HG03571 (cell line): ENCODE measurements at regions not wholly inside any gene's neighbourhood (a gene's known extent, or its start where the extent isn't known, plus 50 kb on each side); places are given as distances from the start of the nearest gene placed in this dataset.

Experiments
- ATAC-seq: cut with Tn5 transposase; IDR thresholded peaks from one replicate; pipeline ENCODE4 v1.9.1; 2021; ENCODE audit not compliant: unreplicated experiment

DNA sequence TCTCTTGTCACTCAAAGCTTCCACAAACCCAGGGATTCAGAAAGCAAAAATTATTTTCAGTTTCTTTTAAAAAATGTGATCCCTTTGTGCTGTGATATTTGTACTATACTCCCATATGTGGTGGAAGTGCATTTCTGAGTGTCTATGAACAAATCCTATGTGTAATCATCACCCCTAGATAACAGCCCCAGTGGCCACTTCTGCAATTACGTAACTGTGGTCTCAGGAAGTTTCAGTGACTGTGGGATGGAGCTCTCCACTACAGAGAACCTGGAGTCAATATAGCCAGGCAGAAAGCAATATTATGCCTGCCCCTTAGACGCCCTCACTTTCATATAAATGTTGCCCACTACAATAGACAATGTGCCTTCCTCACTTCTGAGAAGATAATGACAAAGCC is 1101.7 kb upstream of the GHITM start:
- no peak for ATAC-seq

DNA sequence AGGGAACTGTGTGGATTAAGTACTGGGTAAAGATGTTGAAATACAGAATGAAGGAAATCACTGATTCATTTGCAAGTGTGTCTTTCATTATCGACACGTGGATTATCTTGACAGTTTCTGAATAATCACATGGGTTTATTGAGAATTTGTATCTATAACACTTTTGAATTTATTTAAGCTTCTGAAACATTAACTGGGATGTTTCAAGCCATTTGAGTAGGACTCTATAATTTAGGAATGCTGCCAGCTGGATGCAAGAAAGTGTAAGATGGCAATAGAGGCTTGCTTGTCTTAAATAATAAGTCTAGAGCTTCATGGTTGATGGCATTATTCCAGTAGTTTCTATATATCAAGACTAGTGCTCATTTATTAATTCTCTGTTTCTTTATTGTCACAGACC is 1100.7 kb upstream of the GHITM start:
- no peak for ATAC-seq

DNA sequence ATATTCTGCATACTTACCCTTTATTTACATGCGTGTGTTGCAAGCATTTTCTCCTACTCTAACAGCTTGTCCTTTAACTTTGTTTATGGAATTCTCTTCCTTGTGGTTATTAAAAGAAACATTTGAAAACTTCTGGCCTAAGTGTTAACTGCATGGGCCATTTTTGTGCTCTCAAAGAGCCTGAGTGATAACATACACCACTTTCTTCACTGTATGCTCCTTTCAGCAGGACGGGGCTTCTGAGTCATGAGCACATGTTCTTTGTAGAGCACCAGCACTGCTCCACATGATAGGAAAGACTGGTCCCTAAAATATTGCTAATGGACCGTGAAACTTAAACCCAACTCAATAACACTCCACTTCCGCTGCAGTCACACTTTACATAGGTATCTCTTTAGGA is 1093.6 kb upstream of the GHITM start:
- ATAC-seq: no peak

DNA sequence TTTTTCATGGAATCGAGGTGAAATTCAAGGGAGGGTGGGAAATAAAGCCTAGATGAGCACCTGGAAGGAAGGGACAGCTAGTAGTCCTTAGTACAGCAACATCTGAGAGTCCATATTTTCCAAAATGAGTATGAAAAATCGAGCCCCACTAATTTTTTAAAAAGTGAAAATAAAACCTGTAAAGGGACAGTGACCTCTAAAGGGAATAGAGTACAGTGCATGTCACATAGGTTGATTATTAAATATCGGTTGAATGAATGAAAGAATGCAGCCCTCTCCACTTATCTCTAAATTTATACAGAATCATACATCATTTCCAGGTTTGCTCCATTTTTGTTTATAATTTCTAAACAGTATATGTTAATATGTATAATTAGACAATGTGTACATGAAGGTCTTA is 1088.5 kb upstream of the GHITM start:
- ATAC-seq: no peak

DNA sequence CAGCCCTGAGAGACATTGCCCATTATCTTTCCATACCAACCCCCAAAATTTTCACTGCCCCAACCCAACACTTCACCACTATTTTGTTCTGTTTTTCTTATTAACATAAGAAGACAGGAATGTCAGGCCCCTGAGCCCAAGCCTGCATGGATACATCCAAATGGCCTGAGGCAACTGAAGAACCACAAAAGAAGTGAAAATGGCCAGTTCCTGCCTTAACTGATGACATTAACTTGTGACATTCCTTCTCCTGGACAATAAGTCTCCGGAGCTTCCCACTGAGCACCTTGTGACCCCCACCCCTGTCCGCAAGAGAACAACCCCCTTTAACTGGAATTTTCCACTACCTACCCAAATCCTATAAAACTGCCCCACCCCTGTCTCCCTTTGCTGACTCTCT is 1076.4 kb upstream of the GHITM start:
- ATAC-seq: no peak

DNA sequence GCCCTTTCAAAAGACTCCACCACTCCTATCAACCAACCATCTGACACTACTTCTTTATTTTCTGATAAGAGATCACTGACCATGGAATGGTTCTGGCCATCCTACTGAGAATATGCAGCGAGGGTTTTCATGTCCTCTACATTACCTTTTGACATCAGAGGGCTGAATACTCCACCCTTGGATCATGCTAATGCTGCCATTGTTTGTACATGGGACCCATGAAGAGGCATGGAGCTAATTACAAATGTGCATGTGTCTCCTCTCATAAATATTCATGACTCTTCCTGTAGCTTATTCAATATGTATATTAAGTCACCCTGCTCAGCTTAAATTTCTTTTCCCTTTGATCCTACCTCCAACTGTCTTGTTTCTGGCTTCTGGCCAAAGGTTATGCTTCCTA is 1065.8 kb upstream of the GHITM start:
- no peak for ATAC-seq

DNA sequence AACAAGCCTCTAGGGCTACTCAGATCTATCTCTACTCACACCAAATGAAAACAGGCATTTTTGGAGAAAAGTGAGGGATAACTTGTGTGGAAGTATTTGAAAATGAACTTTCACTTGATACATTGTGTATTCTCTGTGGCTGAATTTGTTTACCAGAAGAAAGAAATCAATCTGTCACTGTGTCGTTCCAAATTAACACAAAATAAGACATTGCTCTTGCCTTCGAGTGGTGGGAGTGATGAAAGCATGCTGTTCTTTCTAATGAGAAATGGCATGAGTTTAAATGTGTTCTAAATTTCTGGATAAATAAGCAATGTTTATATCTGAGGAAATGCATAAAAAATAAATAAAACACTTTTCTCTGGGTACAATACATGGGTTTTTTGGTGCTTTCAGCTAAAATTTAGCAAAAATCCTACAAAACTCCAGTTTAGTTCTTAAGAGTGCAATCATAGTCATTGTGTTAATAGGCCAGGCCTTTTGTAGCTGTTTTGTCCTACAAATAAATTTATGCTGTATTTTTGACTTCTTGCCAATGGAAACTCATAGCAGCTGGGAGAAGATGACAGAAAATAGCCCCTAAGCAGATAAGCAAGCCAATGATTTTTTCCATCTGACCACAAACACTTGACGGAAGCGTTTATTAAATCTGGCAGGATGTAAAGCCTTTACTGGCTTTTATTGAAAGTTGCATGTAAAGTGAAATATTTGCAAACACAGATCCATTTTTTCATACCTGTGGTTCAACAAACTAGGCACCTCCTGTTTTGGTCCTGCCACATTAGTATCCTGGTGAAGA is 1064.1 kb upstream of the GHITM start:
- no peak for ATAC-seq

DNA sequence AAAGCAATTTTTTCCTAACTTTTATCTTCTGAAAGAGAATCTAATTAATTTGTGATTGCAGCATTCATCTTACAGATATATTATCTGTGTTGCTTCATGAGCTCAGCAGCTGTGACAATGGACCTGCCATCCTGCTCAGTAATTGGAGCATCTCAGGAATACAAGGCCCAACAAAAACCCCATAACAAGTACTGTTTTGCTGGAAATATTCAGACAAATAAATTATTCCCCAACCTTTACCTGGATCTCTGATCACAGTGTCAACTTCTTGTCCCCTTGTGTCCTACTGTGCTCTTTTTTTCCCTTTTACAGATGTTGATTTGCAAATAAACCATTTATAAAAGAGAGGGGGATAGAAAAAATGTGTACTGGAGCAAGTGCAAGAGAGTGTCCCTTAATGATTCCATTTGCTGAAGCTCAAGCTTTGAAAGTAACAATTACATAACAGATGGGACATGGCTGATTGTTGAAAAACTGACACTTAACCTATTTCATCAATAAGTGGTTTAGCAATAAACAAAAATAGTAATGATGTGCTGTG is 1063.4 kb upstream of the GHITM start:
- ATAC-seq: no peak

DNA sequence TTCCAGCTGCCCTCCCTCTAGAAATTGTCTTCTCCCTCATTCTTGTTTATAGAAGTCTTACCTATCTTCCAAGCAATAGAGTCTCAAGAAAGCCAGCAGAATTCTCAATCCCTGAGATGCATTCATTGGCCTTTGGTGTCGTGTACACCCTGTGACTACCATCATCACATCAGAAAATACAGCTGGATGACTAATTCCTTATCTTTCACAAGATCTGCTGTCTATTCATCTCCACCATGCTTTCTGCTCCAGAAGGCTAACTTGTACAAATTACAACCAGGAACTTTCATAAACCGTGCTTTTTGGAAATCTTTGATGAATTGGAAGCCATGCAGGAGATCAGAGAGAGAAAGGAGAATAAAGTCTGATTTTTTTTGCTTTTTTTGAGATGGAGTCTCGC is 1062.9 kb upstream of the GHITM start:
- no peak for ATAC-seq

DNA sequence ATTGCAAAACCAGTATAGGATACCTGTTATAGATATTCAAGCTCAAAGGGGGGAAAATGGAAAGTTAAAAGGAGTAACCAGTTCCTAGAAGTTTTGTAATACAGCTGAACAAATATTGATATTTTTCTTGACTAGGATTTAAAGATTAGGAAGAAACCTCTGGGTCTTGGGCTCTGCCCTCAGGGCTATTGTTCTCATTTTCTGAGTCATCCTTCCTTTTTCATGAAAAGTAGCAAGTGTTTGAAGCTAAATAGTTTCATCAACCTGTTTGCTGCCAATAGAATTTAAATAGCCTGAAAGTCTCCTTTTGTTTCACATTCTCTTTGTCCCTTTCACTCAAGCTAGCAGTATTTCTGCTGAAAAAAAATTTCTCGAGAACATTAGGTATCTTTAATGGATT is 1061.1 kb upstream of the GHITM start:
- ATAC-seq: no peak

DNA sequence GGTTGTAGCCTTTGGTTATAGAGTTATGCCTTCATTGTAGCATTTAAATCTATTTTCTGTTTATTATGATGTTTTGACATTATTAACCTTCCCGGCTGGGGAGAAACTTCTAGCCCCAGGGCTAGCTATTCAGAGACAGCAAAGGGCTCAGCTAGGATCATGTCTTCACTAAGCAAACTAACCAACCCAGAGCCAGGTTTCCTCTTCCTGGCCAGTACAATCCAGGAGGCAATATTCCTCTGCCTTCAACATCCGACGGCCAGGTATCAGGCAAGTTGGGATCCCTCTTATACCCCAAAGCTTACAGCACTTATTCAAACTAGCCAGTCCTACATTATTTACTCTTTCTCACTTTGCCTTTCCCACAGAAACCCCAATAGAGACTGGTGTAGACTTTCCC is 1060.7 kb upstream of the GHITM start:
- no peak for ATAC-seq

DNA sequence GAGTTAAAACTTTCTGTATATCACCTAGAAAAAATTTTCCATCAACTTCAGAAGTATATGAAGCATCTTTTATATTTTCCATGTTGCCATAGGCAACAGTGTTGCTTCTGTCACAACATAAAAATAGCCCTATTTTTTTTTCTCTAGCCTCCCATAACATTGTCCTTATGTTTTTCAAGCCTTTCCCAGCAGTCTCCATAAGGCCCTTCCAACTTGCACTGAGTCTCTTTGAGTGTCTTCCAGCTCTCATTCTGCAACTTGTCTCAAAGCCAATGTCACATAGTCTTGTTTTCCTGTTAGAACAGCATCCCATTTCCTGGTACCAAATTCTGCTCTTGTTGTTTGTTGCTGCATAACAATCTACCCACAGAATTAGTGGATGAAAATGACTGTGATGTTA is 1055.5 kb upstream of the GHITM start:
- no peak for ATAC-seq

DNA sequence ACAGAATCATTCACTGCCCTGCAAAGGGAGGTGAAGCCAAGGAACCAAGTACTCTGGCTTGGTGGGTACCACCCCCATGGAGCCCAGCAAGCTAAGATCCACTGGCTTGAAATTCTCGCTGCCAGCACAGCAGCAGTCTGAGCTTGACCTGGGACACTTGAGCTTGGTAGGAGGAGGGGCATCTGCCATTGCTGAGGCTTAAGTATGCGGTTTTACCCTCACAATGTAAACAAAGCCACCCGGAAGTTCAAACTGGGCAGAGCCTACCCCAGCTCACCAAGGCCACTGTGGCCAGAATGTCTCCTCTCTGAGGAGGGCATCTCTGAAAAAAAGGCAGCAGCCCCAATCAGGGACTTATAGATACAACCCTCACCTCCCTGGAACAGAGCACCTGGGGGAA is 1050.0 kb upstream of the GHITM start:
- no peak for ATAC-seq

DNA sequence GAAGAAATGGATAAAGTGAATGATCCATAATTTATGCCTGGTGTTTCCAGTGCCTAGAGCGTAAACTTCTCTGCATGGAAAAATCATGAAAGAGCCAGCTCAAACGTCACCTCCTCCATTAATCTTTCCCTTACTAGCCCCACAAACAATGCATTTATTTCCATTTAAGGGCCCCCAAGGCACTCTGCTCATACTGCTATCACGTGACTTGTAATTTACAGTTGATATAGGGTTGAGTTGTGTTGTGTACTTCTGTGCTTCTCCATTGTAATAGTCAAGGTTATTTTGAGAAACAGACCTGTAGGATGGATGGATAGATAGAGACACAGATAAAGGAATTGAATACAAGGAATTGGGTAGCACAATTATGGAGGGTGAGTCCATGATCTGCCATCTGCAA is 1034.7 kb upstream of the GHITM start:
- no peak for ATAC-seq

DNA sequence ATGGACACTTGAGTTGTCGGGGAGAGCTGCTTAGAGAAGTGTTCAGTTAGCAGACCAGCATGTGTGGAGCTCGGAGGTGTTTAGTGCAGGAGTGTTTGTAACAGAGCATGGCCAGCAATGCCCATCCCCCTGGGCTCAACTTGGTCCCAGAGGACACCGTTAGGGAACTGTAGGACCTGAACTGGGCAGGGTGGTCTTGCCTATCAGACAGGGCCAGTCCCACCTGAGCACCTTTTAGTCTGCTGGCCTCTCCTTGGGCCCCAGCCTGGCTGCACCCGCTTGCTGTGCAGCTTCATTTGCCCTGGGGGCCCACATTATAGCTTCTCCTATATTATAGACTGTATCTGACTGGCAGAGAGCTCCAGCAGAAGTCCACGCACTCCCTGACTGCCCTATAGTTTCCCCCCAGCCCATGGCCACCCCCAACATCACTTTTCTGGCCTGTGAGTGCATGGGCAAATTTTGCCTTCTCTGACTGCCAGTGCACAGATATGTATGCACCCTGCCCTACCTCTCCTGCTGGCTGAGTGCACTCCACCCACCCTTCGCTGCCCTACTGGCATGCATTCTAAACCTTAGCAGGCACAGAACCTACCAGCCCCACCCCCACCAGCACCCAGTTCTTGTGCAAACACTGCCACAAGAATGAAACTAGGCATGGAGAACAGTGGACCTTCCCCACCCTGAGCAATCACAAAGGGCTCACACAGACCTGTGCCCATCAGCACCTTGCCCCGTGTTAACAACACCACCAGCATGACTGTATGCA is 1030.6 kb upstream of the GHITM start:
- no peak for ATAC-seq

DNA sequence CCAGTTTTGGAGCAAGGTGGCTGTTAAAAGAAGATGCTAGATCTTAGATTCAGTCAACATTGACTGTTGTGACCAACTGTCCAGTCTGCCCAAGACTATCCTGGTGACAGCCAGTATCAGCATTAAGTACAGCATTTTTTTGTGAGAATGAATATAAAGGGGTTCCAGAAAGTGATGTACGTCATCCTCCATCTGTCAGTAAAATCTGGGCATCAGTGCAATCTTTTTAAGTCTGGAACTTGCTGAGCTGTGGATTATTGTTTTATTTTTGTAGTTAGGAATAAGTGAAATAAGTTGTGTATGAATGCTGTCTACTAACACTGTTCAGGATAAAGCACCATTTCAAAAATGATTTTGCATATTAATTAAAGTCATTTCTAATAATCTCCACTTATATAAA is 1020.0 kb upstream of the GHITM start:
- ATAC-seq: no peak

DNA sequence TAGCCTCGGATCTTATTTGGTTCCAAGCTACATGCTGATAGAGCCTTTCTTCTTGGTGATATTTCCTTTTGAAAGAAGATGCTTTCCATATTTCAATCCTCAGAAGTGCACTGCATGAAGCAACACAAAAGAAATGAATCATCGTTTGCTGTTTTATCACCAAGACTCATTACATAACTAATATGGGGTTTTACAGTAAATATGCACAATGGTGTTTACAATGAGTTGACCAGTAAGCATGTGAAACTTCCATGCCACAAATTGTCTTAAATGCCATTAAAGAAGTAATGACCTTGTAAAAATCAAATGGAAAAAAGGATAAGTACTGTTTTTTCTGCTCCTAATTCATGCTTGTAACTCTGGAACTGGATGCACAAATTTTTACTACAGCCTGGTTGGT is 1017.0 kb upstream of the GHITM start:
- no peak for ATAC-seq

DNA sequence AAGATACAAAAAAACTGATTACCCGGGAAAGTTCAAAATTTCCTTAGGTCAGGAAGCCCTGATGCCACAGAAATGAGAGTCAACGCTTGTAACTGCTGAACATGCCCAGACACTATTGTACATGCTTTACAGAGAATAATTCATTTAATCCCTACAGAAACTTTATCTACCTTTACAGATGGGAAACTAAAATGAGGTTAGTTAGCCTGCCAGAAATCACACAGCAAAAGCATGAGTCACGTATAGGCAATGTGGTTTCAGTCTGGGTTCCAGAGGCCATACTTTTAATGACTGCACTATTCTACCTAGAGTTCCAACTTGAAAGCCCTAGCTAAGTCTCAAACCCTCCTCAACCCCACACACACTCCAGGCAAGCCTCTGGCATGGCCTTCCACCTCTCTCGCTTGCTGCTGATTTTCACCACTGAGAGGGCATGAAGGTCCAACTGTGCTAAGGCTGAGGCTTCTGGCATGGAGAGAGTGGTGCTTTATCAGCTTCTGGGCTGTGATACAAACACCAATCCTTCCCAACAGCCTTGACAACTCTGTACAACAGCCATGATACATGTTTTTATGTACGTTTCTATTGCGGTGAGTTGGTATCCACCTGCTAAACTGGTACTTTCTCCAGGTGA is 1011.2 kb upstream of the GHITM start:
- ATAC-seq: no peak

DNA sequence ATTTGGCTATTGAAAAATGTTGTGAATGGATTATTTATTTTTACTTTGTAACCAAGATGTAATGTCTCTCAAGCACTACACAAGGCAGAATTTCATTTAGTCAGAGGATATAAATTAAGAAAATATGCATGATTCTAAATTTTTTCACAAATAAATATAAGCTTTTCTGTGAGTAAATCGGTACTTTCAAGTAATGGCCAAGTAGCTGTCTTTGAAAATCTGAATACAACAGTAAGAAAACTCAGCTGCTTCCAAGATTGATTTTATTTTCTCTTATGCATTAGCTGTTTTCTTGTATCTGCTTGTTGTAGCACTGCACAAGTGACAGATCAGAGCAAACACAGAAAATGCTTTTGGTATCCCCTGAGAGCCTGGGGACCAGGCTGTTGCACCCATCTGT is 998.5 kb upstream of the GHITM start:
- no peak for ATAC-seq

DNA sequence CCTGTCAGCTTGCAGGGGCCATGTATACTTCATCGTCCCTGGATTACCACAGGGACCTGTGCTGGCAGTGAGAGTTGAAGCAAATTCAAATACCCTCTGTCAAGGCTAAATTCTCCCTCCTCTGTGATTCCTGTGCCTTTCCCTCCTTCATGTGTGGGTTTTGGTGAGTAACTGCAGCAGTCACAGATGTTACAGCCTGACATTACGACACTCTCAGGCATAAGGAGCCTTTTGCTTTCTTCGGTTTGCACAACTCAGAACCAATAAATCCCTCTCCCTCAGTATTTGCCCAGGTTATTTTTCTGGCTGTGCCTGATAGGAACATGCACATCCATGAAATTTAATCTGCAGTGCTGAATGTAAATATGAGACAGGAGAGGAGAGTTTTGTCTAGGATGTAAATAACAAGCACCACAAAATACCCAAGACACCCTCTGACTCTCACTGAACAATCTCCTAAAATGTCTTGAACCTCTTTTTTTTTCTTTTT is 997.2 kb upstream of the GHITM start:
- no peak for ATAC-seq

DNA sequence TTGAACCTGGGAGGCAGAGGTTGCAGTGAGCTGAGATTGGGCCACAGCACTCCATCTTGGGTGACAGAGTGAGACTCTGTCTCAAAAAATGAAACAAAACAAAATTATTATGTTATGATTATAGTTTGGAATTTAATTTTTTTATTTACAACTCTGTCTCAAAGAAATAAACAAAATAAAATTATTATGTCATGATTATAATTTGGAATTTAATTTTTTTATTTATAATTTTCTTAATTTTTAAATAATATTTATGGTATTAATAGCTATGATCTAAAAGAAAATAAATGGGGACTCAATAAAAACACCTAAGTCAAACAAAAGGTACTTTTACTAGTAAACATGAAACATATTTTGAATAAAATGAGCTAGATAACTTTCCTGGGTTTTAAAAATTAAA is 994.8 kb upstream of the GHITM start:
- no peak for ATAC-seq

DNA sequence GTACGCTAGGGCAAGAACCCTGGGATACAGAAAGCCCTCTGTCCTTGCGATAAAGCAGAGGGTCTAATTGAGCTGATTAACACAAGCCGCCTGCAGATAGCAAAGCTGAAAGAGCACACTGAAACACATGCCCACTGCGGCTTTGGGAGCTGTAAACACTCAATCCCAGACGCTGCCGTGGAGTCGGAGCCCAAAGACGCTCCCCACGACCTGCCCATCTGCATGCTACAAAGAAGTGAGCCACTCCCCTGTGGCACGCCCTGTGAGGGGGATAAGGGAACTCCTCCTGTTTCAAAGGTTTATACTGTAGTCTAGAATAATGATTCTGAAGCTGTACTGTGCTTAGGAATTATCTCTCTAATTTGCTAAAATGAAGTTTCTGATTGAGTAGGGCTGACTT is 985.6 kb upstream of the GHITM start:
- no peak for ATAC-seq
